Prostate gland (tissue), 2 donors: ENCODE measurements at regions not wholly inside any gene's neighbourhood (a gene's known extent, or its start where the extent isn't known, plus 50 kb on each side); places are given as distances from the start of the nearest gene placed in this dataset.

Experiments
- CTCF ChIP-seq, 4 experiments: fragments of 200-600 bp in 2 of 4; fragments of 450-650 bp in 2 of 4; sonication (generic) in 2 of 4; IDR thresholded peaks; 1 replicate in 3 of 4; 2 replicates in 1 of 4; pipeline ENCODE4 v1.5.1; 2016 to 2019; ENCODE audit warnings: antibody characterized with exemption in 4 of 4, mild to moderate bottlenecking in 2 of 4, moderate library complexity in 2 of 4
- POLR2AphosphoS5 ChIP-seq: sonication (generic); formaldehyde crosslinking; IDR thresholded peaks from one replicate; pipeline ENCODE4 v1.6.1; 2017; ENCODE audit warnings: antibody characterized with exemption

DNA sequence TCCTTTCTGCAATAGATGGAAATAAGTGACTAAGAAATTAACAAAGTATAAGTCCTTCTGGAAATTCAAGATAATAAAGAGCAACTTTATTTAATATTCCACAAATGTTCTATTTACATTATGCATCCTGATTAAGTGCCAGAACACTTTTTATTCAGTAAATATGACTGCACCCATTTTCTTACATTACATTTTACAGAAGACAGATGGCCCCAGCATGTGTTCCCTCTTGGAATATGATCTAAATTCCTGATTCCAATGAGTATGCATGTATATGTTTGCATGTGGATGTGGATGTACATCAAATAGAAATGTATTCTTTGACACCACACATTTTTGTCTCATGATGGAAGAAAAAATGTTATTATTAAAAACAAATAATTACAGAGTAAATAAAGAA lies 628.7 kb upstream of the SEMA3D start:
- TF ChIP-seq CTCF (IDR thresholded peaks at IDR 0.05) (no peak), POLR2AphosphoS5 (no peak)
